ENCODE measurements at regions not wholly inside any gene's neighbourhood (a gene's known extent, or its start where the extent isn't known, plus 50 kb on each side); places are given as distances from the start of the nearest gene placed in this dataset.

- no peak for TF ChIP-seq POLR2AphosphoS5 (IDR thresholded peaks at IDR 0.05; ENCODE audit: insufficient read depth, low read depth, low read length)
- no peak for TF ChIP-seq JUN (IDR thresholded peaks at IDR 0.05; ENCODE audit: borderline replicate concordance, insufficient read depth, insufficient read length, low read depth)
- no peak for TF ChIP-seq CTCF (IDR thresholded peaks at IDR 0.05; ENCODE audit: extremely low read depth in 1 of 2, insufficient read depth in 1 of 2, low read depth in 1 of 2, low read length in 2 of 2)
- TF ChIP-seq GATA2 (IDR thresholded peaks at IDR 0.05; ENCODE audit: insufficient read depth, insufficient read length, low read depth, low read length): no peak
- TF ChIP-seq MAX (IDR thresholded peaks at IDR 0.05; ENCODE audit: insufficient read depth, insufficient read length): no peak
- TF ChIP-seq POLR2A (IDR thresholded peaks at IDR 0.05; ENCODE audit: low read depth, low read length): no peak
- no peak for TF ChIP-seq FOS (IDR thresholded peaks at IDR 0.05; ENCODE audit: borderline replicate concordance, insufficient read depth, low read length)
- TF ChIP-seq MYC (IDR thresholded peaks at IDR 0.05; ENCODE audit: low read depth, low read length): no peak
- no peak for TF ChIP-seq EZH2 (IDR thresholded peaks at IDR 0.05; ENCODE audit: borderline replicate concordance, low read depth, low read length, severe bottlenecking)
- ChIA-PET POLR2A (no interaction called here), CTCF (interaction anchor here (0.7 to 2.4 kb wide), 10 partner anchors 11 to 600 kb away, joined by 3 to 9 read pairs (median 6); no protein-coding TSS in a partner anchor)
- Histone ChIP-seq H3K36me3 (ENCODE audit: control insufficient read depth in 2 of 2, extremely low read depth in 1 of 2, insufficient read depth in 2 of 2, low read length in 2 of 2) (peaks cover 0 to 7% of the 10 kb centered on the region in 2 experiments), H3K27me3 (ENCODE audit: control insufficient read depth in 2 of 2, insufficient read depth in 2 of 2, low read length in 2 of 2) (no peaks in the 10 kb centered on the region), H3K9me3 (replicated peaks; ENCODE audit: control insufficient read depth, insufficient read depth, low read length) (no peaks in the 10 kb centered on the region), H3K4me2 (ENCODE audit: insufficient read depth, low read length) (no peak overlapping the region), H3K9me1 (replicated peaks; ENCODE audit: control insufficient read depth, extremely low read depth, insufficient read depth, low read length) (no peaks in the 10 kb centered on the region), H3K79me2 (ENCODE audit: control insufficient read depth, insufficient read depth, low read length) (no peaks in the 10 kb centered on the region), H3K4me3 (replicated peaks in 1 of 3; ENCODE audit: insufficient read depth in 1 of 3, low read depth in 1 of 3, low read length in 3 of 3) (no peak overlapping the region), H3K27ac (ENCODE audit: insufficient read depth, low read depth, low read length) (no peak overlapping the region), H3K9ac (replicated peaks; ENCODE audit: extremely low read depth, insufficient read depth, low read length) (no peak overlapping the region), H2AFZ (ENCODE audit: low read depth, low read length) (peak overlapping the region; percentile 80), H4K20me1 (replicated peaks; ENCODE audit: control insufficient read depth, extremely low read depth, insufficient read depth, low read length) (no peaks in the 10 kb centered on the region), H3K4me1 (ENCODE audit: control insufficient read depth, extremely low read depth, insufficient read depth, low read length) (peaks cover 6% of the 10 kb centered on the region)
- dilution Hi-C loops (cut with MboI; ENCODE audit: extremely low pct_ligation_motif_present, low sequenced_read_pairs) (no loop called here), intact Hi-C loops (cut with micrococcal nuclease) (no loop called here)
- BruUV-seq (replicated peaks): no TSS peak
- FAIRE-seq: peak; percentile 81
- peak; percentile 17 for DNase-seq (ENCODE audit: low read depth, low spot score)
These were observed 192.8 kb upstream of the RGS6 start for GRCh38 chr14:71739273-71739990.
